GM12873 (cell line): ENCODE measurements at regions not wholly inside any gene's neighbourhood (a gene's known extent, or its start where the extent isn't known, plus 50 kb on each side); places are given as distances from the start of the nearest gene placed in this dataset.

Experiments used
- TF ChIP-seq, protein P1 (sequence below): IDR thresholded peaks from 2 replicates; pipeline ENCODE4 v1.5.1; 2012; ENCODE audit warnings: low read depth, mild to moderate bottlenecking, moderate library complexity, low read length, control low read depth; ENCODE audit not compliant: insufficient read depth; ENCODE audit errors: missing control alignments

- TF ChIP-seq, protein P1, sequence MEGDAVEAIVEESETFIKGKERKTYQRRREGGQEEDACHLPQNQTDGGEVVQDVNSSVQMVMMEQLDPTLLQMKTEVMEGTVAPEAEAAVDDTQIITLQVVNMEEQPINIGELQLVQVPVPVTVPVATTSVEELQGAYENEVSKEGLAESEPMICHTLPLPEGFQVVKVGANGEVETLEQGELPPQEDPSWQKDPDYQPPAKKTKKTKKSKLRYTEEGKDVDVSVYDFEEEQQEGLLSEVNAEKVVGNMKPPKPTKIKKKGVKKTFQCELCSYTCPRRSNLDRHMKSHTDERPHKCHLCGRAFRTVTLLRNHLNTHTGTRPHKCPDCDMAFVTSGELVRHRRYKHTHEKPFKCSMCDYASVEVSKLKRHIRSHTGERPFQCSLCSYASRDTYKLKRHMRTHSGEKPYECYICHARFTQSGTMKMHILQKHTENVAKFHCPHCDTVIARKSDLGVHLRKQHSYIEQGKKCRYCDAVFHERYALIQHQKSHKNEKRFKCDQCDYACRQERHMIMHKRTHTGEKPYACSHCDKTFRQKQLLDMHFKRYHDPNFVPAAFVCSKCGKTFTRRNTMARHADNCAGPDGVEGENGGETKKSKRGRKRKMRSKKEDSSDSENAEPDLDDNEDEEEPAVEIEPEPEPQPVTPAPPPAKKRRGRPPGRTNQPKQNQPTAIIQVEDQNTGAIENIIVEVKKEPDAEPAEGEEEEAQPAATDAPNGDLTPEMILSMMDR = no peak
Measured at GRCh38 chr16:85207357-85207921, 95.2 kb upstream of the CIBAR2 start.

GRCh38 chr16:85208181-85208580 is 95.9 kb upstream of the CIBAR2 start:
- TF ChIP-seq, protein P1 = no peak

DNA sequence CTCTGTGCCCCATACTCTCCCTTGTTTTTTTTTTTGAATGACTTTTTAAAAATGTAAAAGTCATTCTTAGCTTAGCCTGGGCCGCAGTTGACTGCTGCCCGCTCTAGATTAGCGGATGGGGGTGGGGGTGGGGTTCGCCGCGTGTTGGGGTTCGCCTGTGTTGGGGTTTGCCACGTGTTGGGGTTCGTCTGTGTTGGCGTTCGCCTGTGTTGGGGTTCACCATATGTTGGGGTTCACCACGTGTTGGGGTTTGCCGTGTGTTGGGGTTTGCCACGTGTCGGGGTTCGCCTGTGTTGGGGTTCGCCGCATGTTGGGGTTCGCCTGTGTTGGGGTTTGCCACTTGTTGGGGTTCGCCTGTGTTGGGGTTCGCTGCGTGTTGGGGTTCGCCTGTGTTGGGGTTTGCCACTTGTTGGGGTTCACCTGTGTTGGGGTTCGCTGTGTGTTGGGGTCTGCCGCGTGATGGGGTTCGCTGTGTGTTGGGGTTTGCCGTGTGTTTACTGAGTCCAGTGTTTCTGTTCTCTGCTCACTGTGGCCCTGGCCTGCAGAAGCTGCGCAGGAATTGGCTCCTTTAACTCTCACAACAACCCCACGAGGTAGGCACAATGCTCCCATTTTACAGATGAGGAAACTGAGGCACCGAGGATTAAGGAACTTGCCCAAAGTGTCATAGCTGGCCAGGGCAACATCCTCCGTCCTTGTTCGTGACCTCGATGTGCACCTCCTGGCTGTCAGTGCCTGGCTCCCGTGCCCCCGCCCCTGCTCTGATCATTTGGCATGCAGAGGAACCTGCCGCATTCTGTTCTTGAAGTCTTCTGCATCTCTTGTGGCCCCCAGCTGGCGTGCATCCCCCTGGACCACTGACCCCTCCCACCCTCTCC is 96.6 kb upstream of the CIBAR2 start:
- TF ChIP-seq, protein P1 = no peak

DNA sequence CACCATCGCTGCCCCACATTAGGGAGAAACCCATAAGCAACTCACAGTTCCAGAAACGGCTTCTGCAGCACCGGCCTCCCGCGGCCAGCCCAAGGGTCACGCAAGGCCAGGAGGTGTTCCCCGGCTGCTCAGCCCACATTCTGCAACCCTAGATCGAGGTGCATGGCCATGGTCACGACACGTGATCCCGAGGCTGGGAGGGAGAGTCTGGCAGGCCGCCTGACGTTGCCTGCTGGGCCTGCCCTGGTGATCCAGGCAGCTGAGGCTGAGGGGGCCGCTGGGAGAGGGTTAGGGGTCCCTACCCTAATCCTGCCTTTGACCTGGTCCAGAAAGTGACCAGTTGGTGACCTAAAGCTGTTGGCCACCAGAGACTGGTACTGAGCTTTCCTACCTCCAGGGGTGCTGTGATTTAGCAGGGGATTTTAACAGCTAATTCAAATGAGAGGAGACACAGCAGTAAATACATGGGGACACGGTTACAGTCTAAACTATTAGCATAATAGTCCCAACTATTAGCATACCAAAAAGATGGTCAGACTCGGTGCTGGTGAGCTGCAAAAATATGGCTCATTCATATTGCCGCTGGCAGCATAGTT is 97.4 kb upstream of the CIBAR2 start:
- TF ChIP-seq, protein P1 = no peak

- TF ChIP-seq, protein P1 = no peak
Measured at GRCh38 chr16:85210423-85211169, 98.3 kb upstream of the CIBAR2 start.

- TF ChIP-seq, protein P1 = no peak
Measured at GRCh38 chr16:85211271-85211801, 99.1 kb upstream of the CIBAR2 start.
